ENCODE measurements at regions not wholly inside any gene's neighbourhood (a gene's known extent, or its start where the extent isn't known, plus 50 kb on each side); places are given as distances from the start of the nearest gene placed in this dataset.
"Not testable (repeated sequence)": the region's sequence is repeated elsewhere in the genome, so short reads cannot be mapped to it uniquely, and the experiment has no call there.

GRCh38 chr18:70405052-70405451 lies 116.2 kb downstream of the SOCS6 start:
- no peak for DNase-seq (ENCODE audit: extremely low read depth, insufficient read length)
- no peak overlapping the region for H3K4me3 ChIP-seq (replicated peaks; ENCODE audit: low read depth, low read length)
- TF ChIP-seq, protein P1, sequence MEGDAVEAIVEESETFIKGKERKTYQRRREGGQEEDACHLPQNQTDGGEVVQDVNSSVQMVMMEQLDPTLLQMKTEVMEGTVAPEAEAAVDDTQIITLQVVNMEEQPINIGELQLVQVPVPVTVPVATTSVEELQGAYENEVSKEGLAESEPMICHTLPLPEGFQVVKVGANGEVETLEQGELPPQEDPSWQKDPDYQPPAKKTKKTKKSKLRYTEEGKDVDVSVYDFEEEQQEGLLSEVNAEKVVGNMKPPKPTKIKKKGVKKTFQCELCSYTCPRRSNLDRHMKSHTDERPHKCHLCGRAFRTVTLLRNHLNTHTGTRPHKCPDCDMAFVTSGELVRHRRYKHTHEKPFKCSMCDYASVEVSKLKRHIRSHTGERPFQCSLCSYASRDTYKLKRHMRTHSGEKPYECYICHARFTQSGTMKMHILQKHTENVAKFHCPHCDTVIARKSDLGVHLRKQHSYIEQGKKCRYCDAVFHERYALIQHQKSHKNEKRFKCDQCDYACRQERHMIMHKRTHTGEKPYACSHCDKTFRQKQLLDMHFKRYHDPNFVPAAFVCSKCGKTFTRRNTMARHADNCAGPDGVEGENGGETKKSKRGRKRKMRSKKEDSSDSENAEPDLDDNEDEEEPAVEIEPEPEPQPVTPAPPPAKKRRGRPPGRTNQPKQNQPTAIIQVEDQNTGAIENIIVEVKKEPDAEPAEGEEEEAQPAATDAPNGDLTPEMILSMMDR (IDR thresholded peaks at IDR 0.05; ENCODE audit: insufficient read depth, low read length, poor library complexity, severe bottlenecking): no peak
- no peaks in the 10 kb centered on the region for H3K36me3 ChIP-seq (ENCODE audit: control insufficient read depth, insufficient read depth, low read length)
- no peaks in the 10 kb centered on the region for H3K27me3 ChIP-seq (replicated peaks; ENCODE audit: control insufficient read depth, insufficient read depth, low read length)

- Histone ChIP-seq H3K4me3 (replicated peaks; ENCODE audit: low read depth, low read length) (no peak overlapping the region), H3K27me3 (replicated peaks; ENCODE audit: control insufficient read depth, insufficient read depth, low read length) (no peaks in the 10 kb centered on the region), H3K36me3 (ENCODE audit: control insufficient read depth, insufficient read depth, low read length) (no peaks in the 10 kb centered on the region)
- no peak for DNase-seq (ENCODE audit: extremely low read depth, insufficient read length)
- TF ChIP-seq, protein P1 (IDR thresholded peaks at IDR 0.05; ENCODE audit: insufficient read depth, low read length, poor library complexity, severe bottlenecking): no peak
Measured at GRCh38 chr18:70400476-70400875, 111.6 kb downstream of the SOCS6 start.

GRCh38 chr18:70398076-70398475 lies 109.2 kb downstream of the SOCS6 start:
- H3K4me3 ChIP-seq (replicated peaks; ENCODE audit: low read depth, low read length): no peak overlapping the region
- TF ChIP-seq, protein P1 (IDR thresholded peaks at IDR 0.05; ENCODE audit: insufficient read depth, low read length, poor library complexity, severe bottlenecking): no peak
- no peaks in the 10 kb centered on the region for H3K27me3 ChIP-seq (replicated peaks; ENCODE audit: control insufficient read depth, insufficient read depth, low read length)
- H3K36me3 ChIP-seq (ENCODE audit: control insufficient read depth, insufficient read depth, low read length): no peaks in the 10 kb centered on the region
- no peak for DNase-seq (ENCODE audit: extremely low read depth, insufficient read length)

- no peaks in the 10 kb centered on the region for H3K36me3 ChIP-seq (ENCODE audit: control insufficient read depth, insufficient read depth, low read length)
- DNase-seq (ENCODE audit: extremely low read depth, insufficient read length): no peak
- TF ChIP-seq, protein P1 (IDR thresholded peaks at IDR 0.05; ENCODE audit: insufficient read depth, low read length, poor library complexity, severe bottlenecking): no peak
- H3K4me3 ChIP-seq (replicated peaks; ENCODE audit: low read depth, low read length): no peak overlapping the region
- H3K27me3 ChIP-seq (replicated peaks; ENCODE audit: control insufficient read depth, insufficient read depth, low read length): no peaks in the 10 kb centered on the region
Measured at GRCh38 chr18:70397259-70397925, 108.5 kb downstream of the SOCS6 start.

- not testable (repeated sequence) for H3K36me3 ChIP-seq (ENCODE audit: control insufficient read depth, insufficient read depth, low read length); DNase-seq (ENCODE audit: extremely low read depth, insufficient read length); H3K27me3 ChIP-seq (replicated peaks; ENCODE audit: control insufficient read depth, insufficient read depth, low read length); H3K4me3 ChIP-seq (replicated peaks; ENCODE audit: low read depth, low read length)
Measured at GRCh38 chr18:70395771-70396170, 106.9 kb downstream of the SOCS6 start.

GRCh38 chr18:70394672-70395071 lies 105.8 kb downstream of the SOCS6 start:
- Histone ChIP-seq H3K4me3 (replicated peaks; ENCODE audit: low read depth, low read length) (no peak overlapping the region), H3K36me3 (ENCODE audit: control insufficient read depth, insufficient read depth, low read length) (no peaks in the 10 kb centered on the region), H3K27me3 (replicated peaks; ENCODE audit: control insufficient read depth, insufficient read depth, low read length) (no peaks in the 10 kb centered on the region)
- TF ChIP-seq, protein P1 (IDR thresholded peaks at IDR 0.05; ENCODE audit: insufficient read depth, low read length, poor library complexity, severe bottlenecking): no peak
- DNase-seq (ENCODE audit: extremely low read depth, insufficient read length): no peak
